A549 (cell line): ENCODE measurements at regions not wholly inside any gene's neighbourhood (a gene's known extent, or its start where the extent isn't known, plus 50 kb on each side); places are given as distances from the start of the nearest gene placed in this dataset.

ENCODE experiments used
- ATAC-seq, 2 experiments: fragments of 200-7000 bp in 1 of 2; fragments of >200 bp in 1 of 2; cut with Nextera tagmentation in 1 of 2; cut with Tn5 transposase in 1 of 2; 3 replicates each; pipeline versions ENCODE4 v1.8.0 to v1.9.1; 2018 to 2020; ENCODE audit warnings: mild to moderate bottlenecking in 1 of 2, moderate library complexity in 1 of 2
- CTCF ChIA-PET: fragments of 300-600 bp; sonication (Branson Sonifier 250); formaldehyde crosslinking; extraction: SDS; loops from one replicate; lab custom pipeline; 2021; ENCODE audit warnings: antibody characterized with exemption, inconsistent platforms; lab: Yijun Ruan, JAX
- POLR2A ChIA-PET: fragments of 350-600 bp; formaldehyde crosslinking; extraction: SDS; loops from one replicate; lab custom pipeline; 2021; ENCODE audit warnings: antibody characterized with exemption, inconsistent platforms; lab: Yijun Ruan, JAX
- DNase-seq, 2 experiments: peaks; one replicate each; pipeline versions ENCODE4 v3.0.0 to v3.0.0-alpha.2; 2011 to 2016; ENCODE audit warnings: low read depth in 1 of 2, low spot score in 1 of 2
- FAIRE-seq: peaks from 2 replicates; lab custom pipeline; 2011; peaks lifted over from hg19 to GRCh38; lab: Jason Lieb, UNC
- H3K27ac ChIP-seq, 2 experiments: fragments of >200 bp; sonication (Bioruptor Twin); formaldehyde crosslinking; 3 replicates each; pipeline ENCODE4 v1.5.1; 2016 to 2017
- H3K4me1 ChIP-seq: fragments of >200 bp; sonication (Bioruptor Twin); formaldehyde crosslinking; 3 replicates; pipeline ENCODE4 v1.6.1; 2016
- H3K4me2 ChIP-seq: fragments of >200 bp; sonication (Bioruptor Twin); formaldehyde crosslinking; 3 replicates; pipeline ENCODE4 v1.6.1; 2016
- H3K4me3 ChIP-seq: fragments of >200 bp; sonication (Bioruptor Twin); formaldehyde crosslinking; 3 replicates; pipeline ENCODE4 v1.5.1; 2016
- H3K9me3 ChIP-seq: fragments of >200 bp; sonication (Bioruptor Twin); formaldehyde crosslinking; 3 replicates; pipeline ENCODE4 v1.6.1; 2016
- CEBPB ChIP-seq, 2 experiments: fragments of >200 bp in 1 of 2; sonication (Bioruptor Twin) in 1 of 2; formaldehyde crosslinking in 1 of 2; IDR thresholded peaks; 2 replicates each; pipeline ENCODE4 v1.6.1; 2012 to 2016
- CHD4 ChIP-seq: fragments of 200-600 bp; sonication (generic); IDR thresholded peaks from 2 replicates; pipeline ENCODE4 v1.6.1; 2016; ENCODE audit warnings: antibody characterized with exemption, mild to moderate bottlenecking, borderline replicate concordance
- EHF ChIP-seq: fragments of 250-450 bp; sonication (Bioruptor Pico); IDR thresholded peaks from 2 replicates; pipeline ENCODE4 v1.5.0; 2020; ENCODE audit warnings: mild to moderate bottlenecking
- ESRRA ChIP-seq: fragments of 150-350 bp; IDR thresholded peaks from 2 replicates; pipeline ENCODE4 v1.6.1; 2014; ENCODE audit warnings: mild to moderate bottlenecking, low read length, borderline replicate concordance
- FOSB ChIP-seq: fragments of 250-450 bp; sonication (Bioruptor Pico); IDR thresholded peaks from 2 replicates; pipeline ENCODE4 v1.5.0; 2020; ENCODE audit warnings: mild to moderate bottlenecking, moderate library complexity
- FOSL2 ChIP-seq, 2 experiments: fragments of 450-650 bp in 1 of 2; fragments of >200 bp in 1 of 2; sonication (Bioruptor Twin) in 1 of 2; formaldehyde crosslinking; IDR thresholded peaks; 2 replicates each; pipeline versions ENCODE4 v1.5.0 to v1.6.1; 2016 to 2020; ENCODE audit warnings: mild to moderate bottlenecking in 1 of 2, moderate library complexity in 1 of 2
- FOXS1 ChIP-seq: fragments of 250-450 bp; sonication (Bioruptor Pico); IDR thresholded peaks from 2 replicates; pipeline ENCODE4 v1.5.0; 2020; ENCODE audit warnings: mild to moderate bottlenecking, moderate library complexity
- HDAC2 ChIP-seq: fragments of 200-600 bp; sonication (generic); IDR thresholded peaks from 2 replicates; pipeline ENCODE4 v1.6.1; 2016
- HEYL ChIP-seq: fragments of 250-450 bp; sonication (Bioruptor Pico); IDR thresholded peaks from 2 replicates; pipeline ENCODE4 v1.8.0; 2021; ENCODE audit warnings: mild to moderate bottlenecking, moderate library complexity
- JUN ChIP-seq, 2 experiments: fragments of >200 bp; sonication (Bioruptor Twin); formaldehyde crosslinking; IDR thresholded peaks; 2 replicates in 1 of 2; 3 replicates in 1 of 2; pipeline ENCODE4 v1.6.1; 2016 to 2017
- KDM1A ChIP-seq: fragments of 200-600 bp; sonication (generic); IDR thresholded peaks from 2 replicates; pipeline ENCODE4 v1.6.1; 2016; ENCODE audit warnings: low read depth, mild to moderate bottlenecking
- NPAS2 ChIP-seq: fragments of 250-450 bp; sonication (Bioruptor Pico); IDR thresholded peaks from 2 replicates; pipeline ENCODE4 v1.8.0; 2022; ENCODE audit warnings: mild to moderate bottlenecking, moderate library complexity, borderline replicate concordance
- POLR2A ChIP-seq: IDR thresholded peaks from 2 replicates; pipeline ENCODE4 v1.6.1; 2012; ENCODE audit warnings: mild to moderate bottlenecking, low read length
- RAD21 ChIP-seq, 2 experiments: fragments of >200 bp in 1 of 2; sonication (Bioruptor Twin) in 1 of 2; formaldehyde crosslinking in 1 of 2; IDR thresholded peaks in 1 of 2; conservative IDR thresholded peaks in 1 of 2; 2 replicates in 1 of 2; 3 replicates in 1 of 2; pipeline ENCODE4 v1.6.1; 2012 to 2018; ENCODE audit warnings: inconsistent platforms in 1 of 2
- REST ChIP-seq: fragments of 200-600 bp; sonication (generic); IDR thresholded peaks from 2 replicates; pipeline ENCODE4 v1.6.1; 2016; ENCODE audit warnings: antibody characterized with exemption, mild to moderate bottlenecking, moderate library complexity
- RFX5 ChIP-seq: fragments of 450-650 bp; IDR thresholded peaks from 2 replicates; pipeline ENCODE4 v1.7.1; 2014; ENCODE audit warnings: antibody characterized with exemption, mild to moderate bottlenecking, moderate library complexity
- RNF2 ChIP-seq: fragments of 200-600 bp; sonication (generic); IDR thresholded peaks from 2 replicates; pipeline ENCODE4 v1.6.1; 2016; ENCODE audit warnings: low read depth, mild to moderate bottlenecking, antibody characterized with exemption, moderate library complexity, borderline replicate concordance
- TFCP2L1 ChIP-seq: fragments of 250-450 bp; sonication (Bioruptor Pico); IDR thresholded peaks from 2 replicates; pipeline ENCODE4 v1.5.0; 2021; ENCODE audit warnings: mild to moderate bottlenecking
- USF2 ChIP-seq: fragments of 450-650 bp; IDR thresholded peaks from 2 replicates; pipeline ENCODE4 v1.6.1; 2014; ENCODE audit warnings: antibody characterized with exemption
- WGBS: methylation state at CpG from one replicate; pipeline ENCODE4 v1.1.6; 2017; ENCODE audit errors: missing lambda C conversion rate; 5-methylcytosine and 5-hydroxymethylcytosine counted together

GRCh38 chr3:118208642-118209041 is 826.0 kb downstream of the IGSF11 start (continued):
- TF ChIP-seq KDM1A = no peak
- TF ChIP-seq, all 56 proteins: peak for 0

- DNase-seq (no peak), FAIRE-seq (no peak), ATAC-seq (no peak)
- POLR2A ChIA-PET = no interaction called here
- H3K27ac ChIP-seq = no peak overlapping the region
- no peak overlapping the region for H3K4me3 ChIP-seq
- CTCF ChIA-PET = no interaction called here
- no peak overlapping the region for H3K4me2 ChIP-seq
- TF ChIP-seq HDAC2 (no peak), RNF2 (no peak), TFCP2L1 (CRISPR knock-in tag) (no peak), HEYL (CRISPR knock-in tag) (no peak), REST (no peak), CEBPB (IDR thresholded peaks at IDR 0.05) (no peak), ESRRA (no peak), JUN (IDR thresholded peaks at IDR 0.05) (no peak), RAD21 (conservative IDR thresholded peaks at IDR 0.05 in 1 of 2, IDR thresholded peaks at IDR 0.05 in 1 of 2) (no peak), FOSB (CRISPR knock-in tag) (no peak), FOXS1 (CRISPR knock-in tag) (no peak)
- H3K9me3 ChIP-seq = no peaks in the 10 kb centered on the region
- H3K4me1 ChIP-seq = no peaks in the 10 kb centered on the region
These were observed 820.8 kb downstream of the IGSF11 start for GRCh38 chr3:118213892-118214291.

GRCh38 chr3:118226206-118226605 is 808.4 kb downstream of the IGSF11 start:
- CTCF ChIA-PET = no interaction called here
- FAIRE-seq = no peak
- no peaks in the 10 kb centered on the region for H3K9me3 ChIP-seq
- no peak overlapping the region for H3K4me3 ChIP-seq
- no peak overlapping the region for H3K27ac ChIP-seq
- DNase-seq = no peak
- no peaks in the 10 kb centered on the region for H3K4me1 ChIP-seq
- TF ChIP-seq POLR2A (no peak), CHD4 (no peak), FOSL2 (IDR thresholded peaks at IDR 0.05) (no peak), FOSL2 (CRISPR knock-in tag; IDR thresholded peaks at IDR 0.05) (no peak), JUN (IDR thresholded peaks at IDR 0.05) (no peak), RFX5 (no peak), USF2 (no peak), NPAS2 (no peak), EHF (no peak)
- H3K4me2 ChIP-seq = no peak overlapping the region
- no peak for ATAC-seq
- WGBS = 0% methylated on average over 3 of the region's 3 CpGs
- POLR2A ChIA-PET = interaction anchor here (0.5 kb wide), 1 partner anchor 25 kb away, joined by 4 read pairs; no protein-coding TSS in a partner anchor

GRCh38 chr3:118227191-118227590 is 807.5 kb downstream of the IGSF11 start:
- POLR2A ChIA-PET = no interaction called here
- WGBS = 2% methylated on average over 2 of the region's 2 CpGs
- DNase-seq = no peak

More at GRCh38 chr3:118227191-118227590, 807.5 kb downstream of the IGSF11 start:
- no peak for TF ChIP-seq HEYL (CRISPR knock-in tag)
- Histone ChIP-seq H3K4me1 (no peaks in the 10 kb centered on the region), H3K27ac (no peak overlapping the region), H3K4me2 (no peak overlapping the region), H3K4me3 (no peak overlapping the region), H3K9me3 (no peaks in the 10 kb centered on the region)
- CTCF ChIA-PET = no interaction called here
- ATAC-seq (no peak), FAIRE-seq (no peak)
